SK-MEL-5 (cell line): ENCODE measurements at regions not wholly inside any gene's neighbourhood (a gene's known extent, or its start where the extent isn't known, plus 50 kb on each side); places are given as distances from the start of the nearest gene placed in this dataset.

Source experiments
- DNase-seq: peaks from one replicate; pipeline ENCODE4 v3.0.0-alpha.2; 2016; ENCODE audit warnings: low read depth, low spot score
- in situ Hi-C: cut with HindIII; loops from 2 replicates; pipeline ENCODE4 v1.10.0; 2016; ENCODE audit warnings: low sequenced_read_pairs, high pct_unique_total_duplicates, low pct_unique_long_range_greater_than_20kb

GRCh38 chr3:168384990-168385389 lies 289.3 kb upstream of the GOLIM4 start:
- in situ Hi-C loops: no loop called here

DNA sequence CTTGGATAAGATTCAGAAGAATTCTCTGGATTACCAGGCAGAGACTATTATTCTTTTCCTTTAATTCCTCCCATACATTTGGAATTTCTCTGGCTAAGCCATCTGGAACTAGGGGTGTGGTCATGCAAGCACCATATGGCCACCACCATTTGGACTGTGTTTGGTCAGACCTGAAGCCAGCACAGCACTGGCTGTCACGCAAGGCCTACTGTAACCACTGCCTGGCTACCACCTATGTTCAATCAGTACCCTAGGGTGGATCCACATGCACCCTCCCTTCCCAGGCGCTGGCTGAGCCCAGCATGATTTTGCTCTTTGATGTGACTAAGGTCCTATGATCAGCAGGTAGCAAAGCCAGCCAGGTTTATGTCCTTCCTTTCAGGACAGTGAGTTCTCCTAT lies 287.8 kb upstream of the GOLIM4 start:
- in situ Hi-C loops: no loop called here
- no peak for DNase-seq

More at GRCh38 chr3:168384990-168385389, 289.3 kb upstream of the GOLIM4 start:
- DNase-seq: no peak

DNA sequence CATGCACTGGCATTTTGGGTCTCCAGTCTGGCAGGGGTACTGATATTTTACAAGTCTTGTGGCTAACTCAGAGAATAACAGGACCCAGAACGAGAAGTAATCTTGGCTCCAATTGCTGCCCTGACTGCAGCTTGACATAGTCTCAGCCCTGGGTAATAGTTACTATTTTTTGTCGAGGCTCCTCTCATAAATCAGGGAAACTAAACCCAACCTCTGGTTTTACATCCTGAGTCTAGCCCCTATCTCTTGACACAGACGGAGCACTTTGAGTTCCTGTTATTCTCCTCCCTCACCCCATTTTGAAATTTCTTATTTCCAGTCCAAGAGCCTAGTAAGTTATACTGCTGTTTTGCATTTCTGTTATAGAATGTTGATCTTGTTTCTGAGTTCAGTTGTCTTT lies 276.1 kb upstream of the GOLIM4 start:
- DNase-seq: no peak
- in situ Hi-C loops: no loop called here

DNA sequence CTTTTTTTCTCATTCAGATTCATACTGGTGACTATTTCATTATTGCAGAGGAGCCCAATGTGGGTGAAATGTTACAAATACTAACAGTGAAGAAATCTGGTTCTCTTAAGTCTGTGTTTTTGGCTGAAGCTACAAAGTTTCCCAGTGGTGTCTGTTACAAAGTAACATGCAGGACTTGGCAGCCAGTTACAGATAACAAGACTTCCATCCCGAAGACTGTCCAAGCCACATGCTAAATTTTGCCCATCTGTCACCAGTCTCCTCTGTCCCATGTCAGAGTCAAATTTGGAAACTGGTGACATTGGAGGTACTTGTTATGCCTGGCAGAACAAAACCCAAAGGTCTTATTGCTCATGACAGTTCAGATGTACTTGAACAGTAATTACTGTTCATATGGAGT lies 269.2 kb upstream of the GOLIM4 start:
- DNase-seq: no peak

DNA sequence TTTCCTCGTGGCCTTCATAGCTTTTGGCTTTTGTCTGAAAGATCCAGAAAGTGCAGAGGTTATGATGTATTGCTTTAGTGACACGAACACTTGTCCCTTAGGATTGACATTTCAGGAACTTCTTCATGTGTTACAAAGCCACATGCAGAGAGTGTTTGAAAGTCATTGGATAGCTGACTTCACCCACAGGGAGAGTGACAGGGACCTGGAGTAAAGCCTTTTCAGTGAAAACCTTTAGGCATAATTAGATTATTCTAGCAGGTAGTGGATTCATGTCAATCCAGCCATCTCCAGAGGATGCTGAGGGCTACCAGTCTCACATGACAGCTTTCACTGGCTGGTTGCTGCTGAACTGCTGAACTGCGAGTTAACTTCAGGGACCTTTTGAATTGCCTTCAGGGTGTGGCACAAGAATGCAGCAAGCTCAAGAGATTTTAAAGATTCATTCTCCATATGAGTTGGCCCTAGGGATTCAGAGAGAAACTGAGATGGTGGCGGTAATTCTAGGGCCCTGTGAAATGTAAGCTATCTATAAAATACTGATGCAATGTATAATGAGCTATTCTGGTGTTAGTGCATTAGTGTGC lies 267.0 kb upstream of the GOLIM4 start:
- in situ Hi-C loops: no loop called here
- DNase-seq: no peak

More for the DNA sequence above, 269.2 kb upstream of the GOLIM4 start:
- in situ Hi-C loops: no loop called here

GRCh38 chr3:168362156-168362555 lies 266.4 kb upstream of the GOLIM4 start:
- no peak for DNase-seq
- in situ Hi-C loops: no loop called here

DNA sequence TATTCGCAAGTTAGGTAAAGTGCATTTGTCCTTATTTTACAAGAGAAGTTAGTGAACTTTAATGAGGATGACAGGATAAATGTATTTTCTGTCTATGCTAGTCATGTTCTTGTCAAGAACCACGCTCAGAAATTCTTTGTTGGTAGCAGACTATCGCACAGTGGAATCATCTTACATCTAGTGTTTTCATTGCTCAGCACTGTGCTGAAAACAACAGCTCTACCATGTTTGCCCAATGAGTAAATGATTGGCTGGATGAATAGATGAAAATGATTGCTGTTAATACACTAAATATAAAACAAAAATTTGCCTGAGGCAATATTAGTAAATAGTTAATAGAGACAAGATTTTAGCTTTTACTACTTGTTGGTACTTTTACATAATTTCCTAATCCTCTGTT lies 265.3 kb upstream of the GOLIM4 start:
- DNase-seq: no peak
- in situ Hi-C loops: no loop called here

GRCh38 chr3:168342946-168343850 lies 247.5 kb upstream of the GOLIM4 start:
- no peak for DNase-seq
- in situ Hi-C loops: no loop called here

- in situ Hi-C loops: no loop called here
These were observed 246.5 kb upstream of the GOLIM4 start for GRCh38 chr3:168341956-168342936.

GRCh38 chr3:168341192-168341815 lies 245.6 kb upstream of the GOLIM4 start:
- in situ Hi-C loops: no loop called here
- DNase-seq: no peak

More at GRCh38 chr3:168341956-168342936, 246.5 kb upstream of the GOLIM4 start:
- no peak for DNase-seq

- in situ Hi-C loops: no loop called here
- no peak for DNase-seq
These were observed 242.4 kb upstream of the GOLIM4 start for GRCh38 chr3:168338161-168338560.

DNA sequence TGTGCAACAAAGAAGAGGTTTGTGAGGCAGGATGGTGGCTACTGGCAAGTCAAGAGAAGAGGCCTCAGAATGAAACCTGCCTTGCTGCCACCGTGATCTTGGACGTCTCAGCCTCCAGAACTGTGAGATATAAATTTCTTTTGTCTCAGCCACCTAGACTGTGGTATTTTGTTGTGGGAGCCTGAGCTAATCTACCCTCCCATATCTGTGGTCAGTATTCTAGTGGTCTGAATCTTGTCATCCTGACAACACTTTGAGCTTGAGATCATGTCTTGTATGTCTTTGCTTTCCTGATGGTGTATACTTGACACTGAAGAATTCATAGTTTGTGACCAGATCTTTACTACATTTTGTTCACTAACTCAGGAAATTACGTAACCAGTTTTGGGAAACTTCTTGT lies 240.6 kb upstream of the GOLIM4 start:
- no peak for DNase-seq
- in situ Hi-C loops: no loop called here

- in situ Hi-C loops: no loop called here
These were observed 237.7 kb upstream of the GOLIM4 start for GRCh38 chr3:168333410-168333935.

DNA sequence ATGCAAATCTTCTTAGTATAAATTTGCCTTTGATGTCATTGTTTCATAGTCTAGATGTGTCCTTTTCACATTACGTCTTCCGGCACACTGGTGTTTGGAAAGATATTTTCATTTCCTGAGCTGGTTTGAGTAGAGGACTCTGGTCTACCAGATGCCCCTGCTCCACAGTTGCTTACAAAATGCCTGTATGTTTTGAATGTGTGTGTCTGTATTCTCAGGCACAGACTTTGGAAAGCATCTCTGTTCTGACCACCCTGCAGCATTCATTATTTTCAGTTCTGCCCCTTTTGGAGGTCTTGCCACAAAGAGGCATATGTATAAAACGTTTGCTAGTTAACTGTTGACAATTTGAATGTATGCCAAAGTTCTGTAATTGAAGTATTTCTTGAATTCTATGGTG lies 236.0 kb upstream of the GOLIM4 start:
- no peak for DNase-seq
- in situ Hi-C loops: no loop called here

More at GRCh38 chr3:168333410-168333935, 237.7 kb upstream of the GOLIM4 start:
- no peak for DNase-seq

DNA sequence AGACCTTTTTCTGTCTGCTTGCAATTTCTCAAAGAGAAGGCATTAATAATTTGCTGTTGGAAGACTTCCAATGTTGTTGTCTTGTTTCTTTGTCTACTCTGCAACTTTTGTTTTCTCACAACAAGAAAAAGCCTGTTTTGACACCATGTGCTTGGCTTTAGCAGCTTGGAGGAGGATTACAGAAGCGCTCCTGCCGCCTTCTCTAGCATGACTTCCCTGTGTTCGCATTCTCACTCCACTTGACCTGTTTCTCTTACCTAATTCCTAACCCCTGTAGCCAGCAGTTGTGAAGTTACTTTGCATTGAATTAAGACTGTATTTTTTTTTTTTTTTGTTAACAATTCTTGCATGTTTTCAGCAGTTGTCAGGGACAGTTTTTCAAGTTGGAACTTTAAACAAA lies 235.3 kb upstream of the GOLIM4 start:
- DNase-seq: no peak
- in situ Hi-C loops: no loop called here

- no peak for DNase-seq
These were observed 232.1 kb upstream of the GOLIM4 start for GRCh38 chr3:168327856-168328255.

GRCh38 chr3:168325684-168326083 lies 230.0 kb upstream of the GOLIM4 start:
- in situ Hi-C loops: no loop called here
- DNase-seq: no peak

More at GRCh38 chr3:168327856-168328255, 232.1 kb upstream of the GOLIM4 start:
- in situ Hi-C loops: no loop called here
